Liver (tissue), 8 donors: ENCODE measurements at regions not wholly inside any gene's neighbourhood (a gene's known extent, or its start where the extent isn't known, plus 50 kb on each side); places are given as distances from the start of the nearest gene placed in this dataset.

Experiments
- DNase-seq: peaks from one replicate; pipeline ENCODE4 v3.0.0-alpha.2; 2017; ENCODE audit warnings: low spot score
- H3K27ac ChIP-seq, 2 donors: one replicate each; pipeline ENCODE4 v1.7.0; 2013; ENCODE audit warnings: inconsistent platforms in 2 of 2, low read length in 2 of 2, control low read depth in 1 of 2, low read depth in 1 of 2, mild to moderate bottlenecking in 1 of 2
- H3K27me3 ChIP-seq, 4 donors: one replicate each; pipeline versions ENCODE4 v1.6.1 to v1.7.0; 2013; ENCODE audit warnings: low read length in 3 of 4, inconsistent platforms in 1 of 4, mild to moderate bottlenecking in 1 of 4, moderate library complexity in 1 of 4; ENCODE audit not compliant: control insufficient read depth in 4 of 4, insufficient read depth in 4 of 4
- H3K36me3 ChIP-seq, 4 donors: one replicate each; pipeline versions ENCODE4 v1.6.1 to v1.7.0; 2013; ENCODE audit warnings: low read length in 3 of 4, mild to moderate bottlenecking in 3 of 4, low read depth in 1 of 4, moderate library complexity in 1 of 4; ENCODE audit not compliant: control insufficient read depth in 4 of 4, insufficient read depth in 3 of 4
- H3K4me1 ChIP-seq, 4 donors: one replicate each; pipeline versions ENCODE4 v1.6.1 to v1.7.0; 2013; ENCODE audit warnings: low read length in 3 of 4, mild to moderate bottlenecking in 3 of 4, moderate library complexity in 1 of 4; ENCODE audit not compliant: control insufficient read depth in 4 of 4, insufficient read depth in 4 of 4
- H3K4me3 ChIP-seq, 3 donors: one replicate each; pipeline versions ENCODE4 v1.6.1 to v1.7.0; 2013; ENCODE audit warnings: low read length in 3 of 3, control low read depth in 1 of 3, low read depth in 1 of 3, mild to moderate bottlenecking in 1 of 3
- H3K9ac ChIP-seq, 2 donors: one replicate each; pipeline ENCODE4 v1.7.0; 2013; ENCODE audit warnings: low read length in 2 of 2, mild to moderate bottlenecking in 2 of 2, moderate library complexity in 2 of 2, control low read depth in 1 of 2, low read depth in 1 of 2
- H3K9me3 ChIP-seq, 4 donors: one replicate each; pipeline versions ENCODE4 v1.6.1 to v1.7.0; 2013; ENCODE audit warnings: low read length in 3 of 4; ENCODE audit not compliant: control insufficient read depth in 4 of 4
- EGR1 ChIP-seq, 2 donors: IDR thresholded peaks; 2 replicates each; pipeline ENCODE4 v1.6.1; 2016 to 2018; ENCODE audit warnings: antibody characterized with exemption in 2 of 2, low read depth in 2 of 2
- FOXA1 ChIP-seq: IDR thresholded peaks from 2 replicates; pipeline ENCODE4 v1.6.1; 2016; ENCODE audit warnings: antibody characterized with exemption
- FOXA2 ChIP-seq: IDR thresholded peaks from 2 replicates; pipeline ENCODE4 v1.6.1; 2016; ENCODE audit warnings: antibody characterized with exemption
- GABPA ChIP-seq, 2 donors: IDR thresholded peaks in 1 of 2; conservative IDR thresholded peaks in 1 of 2; 2 replicates each; pipeline ENCODE4 v1.6.1; 2016; ENCODE audit warnings: antibody characterized with exemption in 2 of 2, mild to moderate bottlenecking in 1 of 2, moderate library complexity in 1 of 2
- HNF4A ChIP-seq, 2 donors: conservative IDR thresholded peaks; 2 replicates each; pipeline ENCODE4 v1.6.1; 2016; ENCODE audit warnings: antibody characterized with exemption in 2 of 2, mild to moderate bottlenecking in 2 of 2
- HNF4G ChIP-seq: IDR thresholded peaks from 2 replicates; pipeline ENCODE4 v1.6.1; 2016; ENCODE audit warnings: antibody characterized with exemption
- JUND ChIP-seq, 2 donors: IDR thresholded peaks; 2 replicates each; pipeline ENCODE4 v1.6.1; 2016; ENCODE audit warnings: antibody characterized with exemption in 2 of 2
- NR2F2 ChIP-seq: IDR thresholded peaks from 2 replicates; pipeline ENCODE4 v1.6.1; 2016; ENCODE audit warnings: antibody characterized with exemption
- RAD21 ChIP-seq, 2 donors: IDR thresholded peaks; 2 replicates each; pipeline ENCODE4 v1.6.1; 2016; ENCODE audit warnings: antibody characterized with exemption in 2 of 2, mild to moderate bottlenecking in 2 of 2
- SP1 ChIP-seq: IDR thresholded peaks from 2 replicates; pipeline ENCODE4 v1.6.1; 2018; ENCODE audit warnings: antibody characterized with exemption, mild to moderate bottlenecking
- TAF1 ChIP-seq: conservative IDR thresholded peaks from 2 replicates; pipeline ENCODE4 v1.6.1; 2016; ENCODE audit warnings: antibody characterized with exemption, mild to moderate bottlenecking
- YY1 ChIP-seq: IDR thresholded peaks from 2 replicates; pipeline ENCODE4 v1.6.1; 2016; ENCODE audit warnings: antibody characterized with exemption, mild to moderate bottlenecking
- WGBS: extraction: QIAGEN DNeasy Blood & Tissue Kit; methylation state at CpG from one replicate; pipeline ENCODE4 v1.1.7; 2013; 5-methylcytosine and 5-hydroxymethylcytosine counted together
- TF ChIP-seq, protein P1 (sequence below): IDR thresholded peaks from 2 replicates; pipeline ENCODE4 v1.6.1; 2016; ENCODE audit warnings: antibody characterized with exemption
- TF ChIP-seq, protein P2 (sequence below): IDR thresholded peaks from 2 replicates; pipeline ENCODE4 v1.6.1; 2016; ENCODE audit warnings: antibody characterized with exemption, mild to moderate bottlenecking
- TF ChIP-seq, protein P3 (sequence below): fragments of 150-350 bp; IDR thresholded peaks from 2 replicates; pipeline ENCODE4 v1.5.1; 2017; ENCODE audit warnings: improper control_type of control experiment, low read depth, low read length; ENCODE audit not compliant: missing input control
- TF ChIP-seq, protein P4 (sequence below): IDR thresholded peaks from 2 replicates; pipeline ENCODE4 v1.6.1; 2016; ENCODE audit warnings: antibody characterized with exemption
- TF ChIP-seq, protein P5 (sequence below): IDR thresholded peaks from 2 replicates; pipeline ENCODE4 v1.6.1; 2016; ENCODE audit warnings: antibody characterized with exemption
- donor health status: healthy.
- donor health status: healthy.
- donor health status: healthy.
- donor health status: healthy.
- donor health status: healthy.

DNA sequence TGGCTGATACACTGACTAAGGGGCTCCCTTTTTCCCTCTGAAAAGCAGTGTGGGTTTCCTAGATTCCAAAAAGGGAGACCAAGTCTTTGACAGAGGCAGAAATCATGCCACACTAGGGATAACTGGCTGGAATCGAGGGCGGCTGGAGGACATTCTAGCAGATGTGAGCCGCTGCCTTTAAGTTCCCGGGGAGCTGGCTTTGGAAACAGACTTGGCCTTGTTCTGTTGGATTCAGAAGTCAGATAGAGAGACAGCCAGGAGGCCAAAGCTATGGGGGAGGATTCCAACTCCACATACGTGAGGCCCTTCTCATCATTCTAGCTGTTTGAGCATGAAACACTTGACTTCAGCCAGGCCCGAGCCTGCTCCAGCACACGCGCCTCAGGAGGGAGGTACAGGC, 109.9 kb upstream of the FOXC1 start (continued):
- TF ChIP-seq, protein P1, sequence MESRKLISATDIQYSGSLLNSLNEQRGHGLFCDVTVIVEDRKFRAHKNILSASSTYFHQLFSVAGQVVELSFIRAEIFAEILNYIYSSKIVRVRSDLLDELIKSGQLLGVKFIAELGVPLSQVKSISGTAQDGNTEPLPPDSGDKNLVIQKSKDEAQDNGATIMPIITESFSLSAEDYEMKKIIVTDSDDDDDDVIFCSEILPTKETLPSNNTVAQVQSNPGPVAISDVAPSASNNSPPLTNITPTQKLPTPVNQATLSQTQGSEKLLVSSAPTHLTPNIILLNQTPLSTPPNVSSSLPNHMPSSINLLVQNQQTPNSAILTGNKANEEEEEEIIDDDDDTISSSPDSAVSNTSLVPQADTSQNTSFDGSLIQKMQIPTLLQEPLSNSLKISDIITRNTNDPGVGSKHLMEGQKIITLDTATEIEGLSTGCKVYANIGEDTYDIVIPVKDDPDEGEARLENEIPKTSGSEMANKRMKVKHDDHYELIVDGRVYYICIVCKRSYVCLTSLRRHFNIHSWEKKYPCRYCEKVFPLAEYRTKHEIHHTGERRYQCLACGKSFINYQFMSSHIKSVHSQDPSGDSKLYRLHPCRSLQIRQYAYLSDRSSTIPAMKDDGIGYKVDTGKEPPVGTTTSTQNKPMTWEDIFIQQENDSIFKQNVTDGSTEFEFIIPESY, result no peak
- TF ChIP-seq EGR1 (IDR thresholded peaks at IDR 0.05; ENCODE audit: low read depth in 2 of 2) (no peak), JUND (IDR thresholded peaks at IDR 0.05) (no peak), FOXA2 (no peak), HNF4G (no peak), NR2F2 (no peak)

DNA sequence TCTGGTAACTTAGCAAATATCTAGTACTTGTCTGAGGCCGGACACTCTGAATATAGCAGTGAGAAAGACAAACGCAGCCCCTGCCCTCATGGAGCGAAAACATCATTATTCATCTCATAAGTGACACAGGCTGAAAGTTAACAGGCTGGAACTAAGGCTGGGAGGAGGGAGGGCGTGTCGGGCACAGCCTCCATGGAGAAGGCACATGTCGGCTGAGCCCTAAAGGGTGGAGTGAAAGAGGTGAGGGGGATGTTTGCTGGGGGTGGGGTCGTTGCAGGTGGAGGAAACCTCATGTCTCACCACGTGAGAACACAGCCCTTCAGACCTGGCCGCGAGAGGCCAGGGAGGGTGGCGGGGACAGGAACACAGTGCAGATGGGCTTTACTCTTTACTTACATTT, 108.8 kb upstream of the FOXC1 start:
- Histone ChIP-seq H3K27ac (no peak overlapping the region), H3K36me3 (no peaks in the 10 kb centered on the region), H3K9ac (no peak overlapping the region), H3K4me1 (no peaks in the 10 kb centered on the region), H3K27me3 (no peaks in the 10 kb centered on the region), H3K4me3 (no peak overlapping the region), H3K9me3 (no peaks in the 10 kb centered on the region)
- DNase-seq, result no peak
- WGBS, result 70% methylated on average over 11 of the region's 11 CpGs
- TF ChIP-seq RAD21 (IDR thresholded peaks at IDR 0.05) (no peak), SP1 (no peak)

DNA sequence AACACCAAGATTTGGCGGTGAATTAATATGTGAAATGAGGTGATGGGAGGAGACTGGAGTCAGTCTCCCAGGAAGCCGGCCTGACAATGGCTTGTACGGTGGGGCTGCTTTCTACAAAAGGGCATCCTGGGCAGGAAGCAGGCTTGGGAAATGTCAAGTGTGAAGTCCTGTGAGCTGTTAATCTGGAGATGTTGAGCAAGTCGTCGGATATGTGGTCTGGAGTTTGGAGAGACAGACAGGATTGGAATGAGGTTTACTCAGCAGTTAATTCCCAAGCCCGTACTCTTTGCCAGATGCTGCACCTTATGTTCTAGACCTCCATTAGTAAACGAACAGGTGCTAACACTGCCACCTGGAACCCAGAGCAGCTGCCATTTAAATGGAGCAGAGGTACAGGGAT, 107.7 kb upstream of the FOXC1 start:
- no peak overlapping the region for H3K4me3 ChIP-seq
- no peak overlapping the region for H3K9ac ChIP-seq
- no peaks in the 10 kb centered on the region for H3K27me3 ChIP-seq
- H3K27ac ChIP-seq, result no peak overlapping the region
- no peaks in the 10 kb centered on the region for H3K36me3 ChIP-seq
- no peak for TF ChIP-seq YY1
- TF ChIP-seq EGR1 (IDR thresholded peaks at IDR 0.05; ENCODE audit: low read depth in 2 of 2), result no peak
- TF ChIP-seq FOXA1, result no peak
- TF ChIP-seq HNF4G, result no peak
- TF ChIP-seq, protein P2, sequence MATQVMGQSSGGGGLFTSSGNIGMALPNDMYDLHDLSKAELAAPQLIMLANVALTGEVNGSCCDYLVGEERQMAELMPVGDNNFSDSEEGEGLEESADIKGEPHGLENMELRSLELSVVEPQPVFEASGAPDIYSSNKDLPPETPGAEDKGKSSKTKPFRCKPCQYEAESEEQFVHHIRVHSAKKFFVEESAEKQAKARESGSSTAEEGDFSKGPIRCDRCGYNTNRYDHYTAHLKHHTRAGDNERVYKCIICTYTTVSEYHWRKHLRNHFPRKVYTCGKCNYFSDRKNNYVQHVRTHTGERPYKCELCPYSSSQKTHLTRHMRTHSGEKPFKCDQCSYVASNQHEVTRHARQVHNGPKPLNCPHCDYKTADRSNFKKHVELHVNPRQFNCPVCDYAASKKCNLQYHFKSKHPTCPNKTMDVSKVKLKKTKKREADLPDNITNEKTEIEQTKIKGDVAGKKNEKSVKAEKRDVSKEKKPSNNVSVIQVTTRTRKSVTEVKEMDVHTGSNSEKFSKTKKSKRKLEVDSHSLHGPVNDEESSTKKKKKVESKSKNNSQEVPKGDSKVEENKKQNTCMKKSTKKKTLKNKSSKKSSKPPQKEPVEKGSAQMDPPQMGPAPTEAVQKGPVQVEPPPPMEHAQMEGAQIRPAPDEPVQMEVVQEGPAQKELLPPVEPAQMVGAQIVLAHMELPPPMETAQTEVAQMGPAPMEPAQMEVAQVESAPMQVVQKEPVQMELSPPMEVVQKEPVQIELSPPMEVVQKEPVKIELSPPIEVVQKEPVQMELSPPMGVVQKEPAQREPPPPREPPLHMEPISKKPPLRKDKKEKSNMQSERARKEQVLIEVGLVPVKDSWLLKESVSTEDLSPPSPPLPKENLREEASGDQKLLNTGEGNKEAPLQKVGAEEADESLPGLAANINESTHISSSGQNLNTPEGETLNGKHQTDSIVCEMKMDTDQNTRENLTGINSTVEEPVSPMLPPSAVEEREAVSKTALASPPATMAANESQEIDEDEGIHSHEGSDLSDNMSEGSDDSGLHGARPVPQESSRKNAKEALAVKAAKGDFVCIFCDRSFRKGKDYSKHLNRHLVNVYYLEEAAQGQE, result no peak
- TF ChIP-seq TAF1, result no peak
- WGBS, result 70% methylated on average over 7 of the region's 7 CpGs
- no peaks in the 10 kb centered on the region for H3K9me3 ChIP-seq
- no peaks in the 10 kb centered on the region for H3K4me1 ChIP-seq
- no peak for DNase-seq

DNA sequence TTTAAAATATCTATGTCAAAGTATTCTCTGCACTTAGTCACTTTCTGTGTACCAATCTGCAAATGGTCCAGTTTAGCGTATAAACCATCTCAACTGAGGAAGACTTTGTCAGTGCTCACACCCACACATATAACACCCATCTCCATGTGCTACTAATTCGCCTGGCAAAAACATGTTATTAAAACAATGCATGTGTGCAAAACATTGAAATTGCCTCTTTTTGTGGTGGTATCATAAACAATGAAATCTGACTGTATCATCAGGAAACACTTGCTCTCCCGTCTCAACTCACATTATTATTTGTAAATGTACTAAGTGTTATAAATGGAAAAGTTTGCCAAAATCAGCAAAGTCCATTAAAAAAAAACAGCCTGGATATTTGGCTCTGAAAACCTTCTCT, 105.9 kb upstream of the FOXC1 start:
- TF ChIP-seq EGR1 (IDR thresholded peaks at IDR 0.05; ENCODE audit: low read depth in 2 of 2), result no peak
- TF ChIP-seq YY1, result no peak
- no peak for TF ChIP-seq HNF4A (conservative IDR thresholded peaks at IDR 0.05)
- TF ChIP-seq NR2F2, result no peak
- TF ChIP-seq, protein P3, sequence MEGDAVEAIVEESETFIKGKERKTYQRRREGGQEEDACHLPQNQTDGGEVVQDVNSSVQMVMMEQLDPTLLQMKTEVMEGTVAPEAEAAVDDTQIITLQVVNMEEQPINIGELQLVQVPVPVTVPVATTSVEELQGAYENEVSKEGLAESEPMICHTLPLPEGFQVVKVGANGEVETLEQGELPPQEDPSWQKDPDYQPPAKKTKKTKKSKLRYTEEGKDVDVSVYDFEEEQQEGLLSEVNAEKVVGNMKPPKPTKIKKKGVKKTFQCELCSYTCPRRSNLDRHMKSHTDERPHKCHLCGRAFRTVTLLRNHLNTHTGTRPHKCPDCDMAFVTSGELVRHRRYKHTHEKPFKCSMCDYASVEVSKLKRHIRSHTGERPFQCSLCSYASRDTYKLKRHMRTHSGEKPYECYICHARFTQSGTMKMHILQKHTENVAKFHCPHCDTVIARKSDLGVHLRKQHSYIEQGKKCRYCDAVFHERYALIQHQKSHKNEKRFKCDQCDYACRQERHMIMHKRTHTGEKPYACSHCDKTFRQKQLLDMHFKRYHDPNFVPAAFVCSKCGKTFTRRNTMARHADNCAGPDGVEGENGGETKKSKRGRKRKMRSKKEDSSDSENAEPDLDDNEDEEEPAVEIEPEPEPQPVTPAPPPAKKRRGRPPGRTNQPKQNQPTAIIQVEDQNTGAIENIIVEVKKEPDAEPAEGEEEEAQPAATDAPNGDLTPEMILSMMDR, result no peak
- no peak for TF ChIP-seq GABPA (IDR thresholded peaks at IDR 0.05 in 1 of 2, conservative IDR thresholded peaks at IDR 0.05 in 1 of 2)
- no peak for TF ChIP-seq HNF4G
- TF ChIP-seq, protein P4, sequence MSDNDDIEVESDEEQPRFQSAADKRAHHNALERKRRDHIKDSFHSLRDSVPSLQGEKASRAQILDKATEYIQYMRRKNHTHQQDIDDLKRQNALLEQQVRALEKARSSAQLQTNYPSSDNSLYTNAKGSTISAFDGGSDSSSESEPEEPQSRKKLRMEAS, result no peak
- TF ChIP-seq, protein P5, sequence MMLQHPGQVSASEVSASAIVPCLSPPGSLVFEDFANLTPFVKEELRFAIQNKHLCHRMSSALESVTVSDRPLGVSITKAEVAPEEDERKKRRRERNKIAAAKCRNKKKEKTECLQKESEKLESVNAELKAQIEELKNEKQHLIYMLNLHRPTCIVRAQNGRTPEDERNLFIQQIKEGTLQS, result no peak
- TF ChIP-seq SP1, result no peak
- no peak for TF ChIP-seq RAD21 (IDR thresholded peaks at IDR 0.05)
- no peak overlapping the region for H3K27ac ChIP-seq
- WGBS, result 65% methylated on average over 3 of the region's 3 CpGs

More for the DNA sequence above, 105.9 kb upstream of the FOXC1 start:
- no peaks in the 10 kb centered on the region for H3K36me3 ChIP-seq
- H3K9me3 ChIP-seq, result no peaks in the 10 kb centered on the region
- no peaks in the 10 kb centered on the region for H3K4me1 ChIP-seq
- no peak overlapping the region for H3K4me3 ChIP-seq
- H3K27me3 ChIP-seq, result no peaks in the 10 kb centered on the region
- no peak overlapping the region for H3K9ac ChIP-seq
- DNase-seq, result no peak
